Thyroid gland (tissue), 4 donors: ENCODE measurements at regions not wholly inside any gene's neighbourhood (a gene's known extent, or its start where the extent isn't known, plus 50 kb on each side); places are given as distances from the start of the nearest gene placed in this dataset.

Experiments used
- DNase-seq, 2 donors: peaks; one replicate each; pipeline ENCODE4 v3.0.0-alpha.2; 2019
- H3K27ac ChIP-seq, 3 donors: fragments of 200-600 bp; sonication (generic); 1 replicate in 2 of 3; 2 replicates in 1 of 3; pipeline ENCODE4 v1.5.1; 2016 to 2019; ENCODE audit warnings: mild to moderate bottlenecking in 1 of 3, moderate library complexity in 1 of 3
- H3K27me3 ChIP-seq: fragments of 200-600 bp; sonication (generic); one replicate; pipeline ENCODE4 v1.5.1; 2019
- H3K36me3 ChIP-seq, 2 donors: fragments of 200-600 bp; sonication (generic); one replicate each; pipeline ENCODE4 v1.5.1; 2016 to 2019
- H3K4me1 ChIP-seq, 2 donors: fragments of 200-600 bp; sonication (generic); one replicate each; pipeline ENCODE4 v1.5.1; 2017 to 2019
- H3K4me3 ChIP-seq, 3 donors: fragments of 200-600 bp; sonication (generic); replicated peaks in 1 of 3; 1 replicate in 2 of 3; 2 replicates in 1 of 3; pipeline ENCODE4 v1.5.1; 2016; ENCODE audit warnings: mild to moderate bottlenecking in 1 of 3
- H3K9me3 ChIP-seq: fragments of 200-600 bp; sonication (generic); one replicate; pipeline ENCODE4 v1.5.1; 2017
- POLR2A ChIP-seq, 2 donors: fragments of 450-650 bp; IDR thresholded peaks; one replicate each; pipeline ENCODE4 v1.6.1; 2017; ENCODE audit warnings: antibody characterized with exemption in 2 of 2, mild to moderate bottlenecking in 2 of 2, moderate library complexity in 1 of 2
- WGBS, 2 donors: methylation state at CpG; one replicate each; pipeline ENCODE4 v1.1.5; 2017; 5-methylcytosine and 5-hydroxymethylcytosine counted together
- intact Hi-C: fragments of 100-400 bp; cut with DNase I; formaldehyde crosslinking; loops from one replicate; pipeline ENCODE4 v1.15.1; 2023
- TF ChIP-seq, protein P1 (sequence below), 6 experiments: fragments of 200-600 bp in 3 of 6; fragments of 450-650 bp in 3 of 6; sonication (generic) in 3 of 6; IDR thresholded peaks; one replicate each; pipeline ENCODE4 v1.5.1; 2016 to 2019; ENCODE audit warnings: antibody characterized with exemption in 6 of 6, mild to moderate bottlenecking in 2 of 6, inconsistent platforms in 1 of 6, moderate library complexity in 1 of 6

DNA sequence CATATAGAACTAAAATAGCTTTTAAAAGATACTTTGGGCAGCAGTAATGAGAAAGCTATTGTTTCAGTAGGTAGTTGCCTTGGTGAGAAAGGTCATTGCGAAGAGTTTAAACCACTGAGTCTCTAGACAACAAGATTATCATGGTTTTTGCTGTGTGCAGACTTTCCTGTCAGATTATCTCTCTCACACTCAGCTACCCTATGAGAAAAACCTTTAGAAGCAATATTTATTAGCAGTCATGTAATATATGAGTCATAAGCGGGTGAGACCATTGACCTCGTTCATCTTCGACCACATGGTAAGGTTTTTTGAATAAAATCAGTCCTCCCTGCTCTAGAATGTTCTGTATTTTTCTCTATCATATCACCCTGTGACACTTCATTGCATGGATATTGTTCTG lies 59.9 kb downstream of the GPR65 start:
- WGBS, 2 donors: 87% methylated on average over 4 of the region's 4 CpGs
- no peak for DNase-seq
- TF ChIP-seq, protein P1, sequence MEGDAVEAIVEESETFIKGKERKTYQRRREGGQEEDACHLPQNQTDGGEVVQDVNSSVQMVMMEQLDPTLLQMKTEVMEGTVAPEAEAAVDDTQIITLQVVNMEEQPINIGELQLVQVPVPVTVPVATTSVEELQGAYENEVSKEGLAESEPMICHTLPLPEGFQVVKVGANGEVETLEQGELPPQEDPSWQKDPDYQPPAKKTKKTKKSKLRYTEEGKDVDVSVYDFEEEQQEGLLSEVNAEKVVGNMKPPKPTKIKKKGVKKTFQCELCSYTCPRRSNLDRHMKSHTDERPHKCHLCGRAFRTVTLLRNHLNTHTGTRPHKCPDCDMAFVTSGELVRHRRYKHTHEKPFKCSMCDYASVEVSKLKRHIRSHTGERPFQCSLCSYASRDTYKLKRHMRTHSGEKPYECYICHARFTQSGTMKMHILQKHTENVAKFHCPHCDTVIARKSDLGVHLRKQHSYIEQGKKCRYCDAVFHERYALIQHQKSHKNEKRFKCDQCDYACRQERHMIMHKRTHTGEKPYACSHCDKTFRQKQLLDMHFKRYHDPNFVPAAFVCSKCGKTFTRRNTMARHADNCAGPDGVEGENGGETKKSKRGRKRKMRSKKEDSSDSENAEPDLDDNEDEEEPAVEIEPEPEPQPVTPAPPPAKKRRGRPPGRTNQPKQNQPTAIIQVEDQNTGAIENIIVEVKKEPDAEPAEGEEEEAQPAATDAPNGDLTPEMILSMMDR (IDR thresholded peaks at IDR 0.05): no peak
- no peak for TF ChIP-seq POLR2A (IDR thresholded peaks at IDR 0.05)
- Histone ChIP-seq H3K27me3 (no peaks in the 10 kb centered on the region), H3K4me3 (no peak overlapping the region), H3K36me3 (no peaks in the 10 kb centered on the region), H3K27ac (no peak overlapping the region), H3K9me3 (no peaks in the 10 kb centered on the region), H3K4me1 (no peaks in the 10 kb centered on the region)
- intact Hi-C loops: no loop called here

DNA sequence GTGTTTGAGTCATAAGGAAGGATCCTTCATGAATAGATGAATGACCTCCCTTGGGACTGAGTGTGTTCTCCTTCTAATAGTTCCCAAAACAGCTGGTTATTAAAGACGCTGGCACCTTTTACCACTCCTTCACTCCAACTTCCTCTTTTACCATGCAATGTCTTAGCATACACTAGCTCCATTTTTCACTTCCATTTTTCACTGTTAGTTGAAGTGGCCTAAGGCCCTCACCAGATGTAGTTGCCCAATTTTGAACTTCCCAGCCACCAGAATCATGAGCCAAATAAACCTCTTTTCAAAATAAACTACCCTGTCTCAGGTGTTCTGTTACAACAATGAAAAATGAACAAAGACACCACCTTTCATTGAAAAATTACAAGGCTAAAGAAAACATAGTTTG lies 64.7 kb downstream of the GPR65 start:
- Histone ChIP-seq H3K36me3 (no peaks in the 10 kb centered on the region), H3K27me3 (no peaks in the 10 kb centered on the region), H3K9me3 (no peaks in the 10 kb centered on the region), H3K27ac (no peak overlapping the region), H3K4me1 (no peaks in the 10 kb centered on the region), H3K4me3 (no peak overlapping the region)
- DNase-seq: no peak
- intact Hi-C loops: no loop called here
- TF ChIP-seq POLR2A (IDR thresholded peaks at IDR 0.05): no peak
- TF ChIP-seq, protein P1 (IDR thresholded peaks at IDR 0.05): no peak
- 77 to 81% methylated on average over 1 of the region's 1 CpG for WGBS, 2 donors

DNA sequence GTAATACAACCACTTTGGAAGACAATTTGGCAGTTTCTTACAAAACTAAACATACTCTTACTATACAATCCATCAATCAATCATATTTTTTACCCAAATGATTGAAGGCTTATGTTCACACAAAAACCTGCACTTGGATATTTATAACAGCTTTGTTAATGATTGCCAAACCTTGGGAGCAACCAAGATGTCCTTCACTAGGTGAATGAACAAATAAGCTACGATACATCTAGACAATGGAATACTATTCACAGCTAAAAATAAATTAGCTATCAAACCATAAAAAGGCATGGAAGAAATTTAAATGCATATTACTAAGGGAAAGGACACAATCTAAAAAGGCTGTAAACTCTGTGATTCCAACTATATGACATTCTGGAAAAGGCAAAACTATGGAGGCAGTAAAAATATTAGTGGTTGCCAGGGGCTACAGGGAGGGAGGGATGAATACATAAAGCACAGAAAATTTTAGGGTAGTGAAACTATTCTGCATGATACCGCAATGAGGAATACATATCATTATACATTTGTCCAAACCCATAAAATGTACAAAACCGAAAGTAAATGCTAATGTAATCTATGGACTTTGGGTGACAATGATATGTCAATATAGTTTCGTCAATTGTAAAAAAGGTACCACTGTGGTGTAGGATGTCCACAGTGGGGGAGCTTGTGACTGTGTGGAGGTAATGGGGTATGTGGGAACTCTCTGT lies 70.5 kb downstream of the GPR65 start:
- Histone ChIP-seq H3K4me3 (no peak overlapping the region), H3K9me3 (no peaks in the 10 kb centered on the region), H3K27me3 (no peaks in the 10 kb centered on the region), H3K36me3 (no peaks in the 10 kb centered on the region), H3K4me1 (no peaks in the 10 kb centered on the region), H3K27ac (no peak overlapping the region)
- DNase-seq: no peak
- 86 to 90% methylated on average over 4 of the region's 4 CpGs for WGBS, 2 donors
- intact Hi-C loops: no loop called here
- no peak for TF ChIP-seq POLR2A (IDR thresholded peaks at IDR 0.05)
- TF ChIP-seq, protein P1 (IDR thresholded peaks at IDR 0.05): no peak

DNA sequence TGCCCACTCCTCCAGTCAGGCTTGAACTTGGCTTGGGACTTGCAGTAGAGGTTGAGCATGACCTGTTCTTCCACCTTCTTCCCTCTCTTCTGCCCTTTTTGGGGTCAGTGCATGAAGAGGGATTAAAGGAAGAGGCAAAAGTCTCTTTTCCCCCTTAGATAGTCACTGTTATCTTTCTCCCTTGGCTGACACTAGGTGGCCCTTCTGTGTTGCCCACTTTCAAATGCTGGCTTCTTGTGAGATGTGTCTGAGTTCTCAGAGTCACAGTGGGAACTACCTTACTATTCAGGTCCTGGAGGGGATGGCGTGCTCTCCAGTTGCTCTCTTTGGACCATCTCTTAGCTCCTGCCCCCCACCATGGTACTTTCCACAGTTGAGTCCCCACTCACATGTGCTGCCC lies 73.6 kb downstream of the GPR65 start:
- intact Hi-C loops: no loop called here
- no peak overlapping the region for H3K27ac ChIP-seq
- H3K36me3 ChIP-seq: no peaks in the 10 kb centered on the region
- no peaks in the 10 kb centered on the region for H3K4me1 ChIP-seq
- no peak for DNase-seq
- WGBS, 2 donors: 75 to 100% methylated on average over 1 of the region's 1 CpG
- H3K9me3 ChIP-seq: no peaks in the 10 kb centered on the region
- H3K27me3 ChIP-seq: no peaks in the 10 kb centered on the region
- no peak overlapping the region for H3K4me3 ChIP-seq
- TF ChIP-seq POLR2A (IDR thresholded peaks at IDR 0.05): no peak
- TF ChIP-seq, protein P1 (IDR thresholded peaks at IDR 0.05): no peak

DNA sequence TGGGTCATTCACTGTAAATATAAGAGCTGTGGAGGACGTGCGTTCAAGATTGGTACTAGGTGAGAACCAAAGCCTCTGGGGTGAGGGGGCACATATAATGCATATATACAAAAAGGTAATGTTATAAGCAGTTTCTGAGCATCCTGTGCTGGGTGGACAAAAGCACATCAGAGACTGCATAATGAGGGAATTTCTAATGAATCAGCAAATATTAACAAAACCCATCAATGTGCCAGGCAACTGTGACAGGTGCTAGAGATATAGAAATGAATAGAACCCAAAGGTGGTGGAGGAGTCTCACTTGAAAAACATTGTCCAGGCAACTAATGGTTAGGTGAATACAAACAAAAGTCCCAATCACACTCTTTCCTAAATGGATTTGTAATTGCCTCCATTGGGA lies 74.7 kb downstream of the GPR65 start:
- H3K4me1 ChIP-seq: no peaks in the 10 kb centered on the region
- no peaks in the 10 kb centered on the region for H3K27me3 ChIP-seq
- TF ChIP-seq POLR2A (IDR thresholded peaks at IDR 0.05): no peak
- TF ChIP-seq, protein P1 (IDR thresholded peaks at IDR 0.05): no peak

More for the DNA sequence above, 74.7 kb downstream of the GPR65 start:
- DNase-seq: no peak
- Histone ChIP-seq H3K36me3 (no peaks in the 10 kb centered on the region), H3K4me3 (no peak overlapping the region), H3K27ac (no peak overlapping the region), H3K9me3 (no peaks in the 10 kb centered on the region)
- intact Hi-C loops: no loop called here
- 93 to 94% methylated on average over 2 of the region's 2 CpGs for WGBS, 2 donors
